H1 (cell line): ENCODE measurements at regions not wholly inside any gene's neighbourhood (a gene's known extent, or its start where the extent isn't known, plus 50 kb on each side); places are given as distances from the start of the nearest gene placed in this dataset.

ENCODE experiments used
- CBX8 ChIP-seq: fragments of 300-800, 300-1000 bp; sonication (generic); IDR thresholded peaks from 2 replicates; pipeline ENCODE4 v1.7.1; 2016; ENCODE audit warnings: low read depth, low read length, borderline replicate concordance
- CEBPB ChIP-seq: IDR thresholded peaks from 2 replicates; pipeline ENCODE4 v1.6.1; 2012; ENCODE audit warnings: low read depth, low read length
- CHD2 ChIP-seq: IDR thresholded peaks from 2 replicates; pipeline ENCODE4 v1.6.1; 2012; ENCODE audit warnings: low read length, improper control_type of control experiment
- CTBP2 ChIP-seq: IDR thresholded peaks from 2 replicates; pipeline ENCODE4 v1.7.0; 2011; ENCODE audit warnings: borderline replicate concordance, mild to moderate bottlenecking, moderate library complexity, mixed read lengths, low read length; ENCODE audit not compliant: insufficient read depth, insufficient read length
- FOSL1 ChIP-seq: IDR thresholded peaks from 2 replicates; pipeline ENCODE4 v1.6.1; 2011; ENCODE audit warnings: mild to moderate bottlenecking, low read depth, low read length, moderate library complexity; ENCODE audit not compliant: insufficient read depth
- KDM1A ChIP-seq: fragments of 200-600, 300-600 bp; sonication (generic); IDR thresholded peaks from 2 replicates; pipeline ENCODE4 v1.7.1; 2016; ENCODE audit warnings: mild to moderate bottlenecking, low read length, borderline replicate concordance
- POLR2AphosphoS5 ChIP-seq: IDR thresholded peaks from 2 replicates; pipeline ENCODE4 v1.6.1; 2011; ENCODE audit warnings: low read depth, low read length
- RFX5 ChIP-seq: IDR thresholded peaks from 2 replicates; pipeline ENCODE4 v1.6.1; 2011; ENCODE audit warnings: low read depth, low read length, improper control_type of control experiment, borderline replicate concordance
- SAP30 ChIP-seq: fragments of 300-600 bp; sonication (generic); IDR thresholded peaks from 2 replicates; pipeline ENCODE4 v1.7.1; 2012; ENCODE audit warnings: low read length, moderate library complexity, mild to moderate bottlenecking, inconsistent platforms; ENCODE audit not compliant: insufficient read depth, insufficient replicate concordance
- TF ChIP-seq, protein P1 (sequence below): fragments of 300-600 bp; sonication (generic); IDR thresholded peaks from 2 replicates; pipeline ENCODE4 v1.7.1; 2012; ENCODE audit warnings: low read length, moderate library complexity, mild to moderate bottlenecking, inconsistent platforms; ENCODE audit not compliant: insufficient replicate concordance
- TF ChIP-seq, protein P2 (sequence below): IDR thresholded peaks from 2 replicates; pipeline ENCODE4 v1.6.1; 2012; ENCODE audit warnings: inconsistent platforms

DNA sequence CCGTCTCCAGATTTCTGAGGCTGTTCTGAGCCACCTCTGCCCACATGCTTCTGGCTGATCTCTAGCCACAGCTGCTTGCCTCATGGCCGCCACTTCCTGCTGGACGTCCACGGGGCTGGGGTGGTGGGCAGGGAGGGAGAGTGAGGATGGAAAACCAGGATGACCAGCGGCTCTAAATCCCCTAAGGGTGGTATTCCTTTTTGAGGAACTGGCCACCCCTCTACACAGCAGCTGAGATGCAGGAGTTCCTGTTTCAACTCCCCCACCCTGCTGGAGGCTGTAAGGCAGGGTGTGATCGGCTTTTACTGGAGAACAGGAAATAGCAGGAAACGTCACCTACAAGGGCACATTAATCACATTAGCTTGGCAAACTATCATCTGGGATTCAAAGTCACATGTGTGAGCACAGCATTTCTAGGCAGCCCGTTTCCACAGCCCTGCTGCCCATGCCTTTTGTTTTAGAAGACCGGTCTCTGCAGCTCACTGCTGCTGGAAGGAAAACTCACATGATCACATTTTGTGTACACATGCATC lies 181.6 kb upstream of the ECI2 start (continued):
- TF ChIP-seq, protein P1, sequence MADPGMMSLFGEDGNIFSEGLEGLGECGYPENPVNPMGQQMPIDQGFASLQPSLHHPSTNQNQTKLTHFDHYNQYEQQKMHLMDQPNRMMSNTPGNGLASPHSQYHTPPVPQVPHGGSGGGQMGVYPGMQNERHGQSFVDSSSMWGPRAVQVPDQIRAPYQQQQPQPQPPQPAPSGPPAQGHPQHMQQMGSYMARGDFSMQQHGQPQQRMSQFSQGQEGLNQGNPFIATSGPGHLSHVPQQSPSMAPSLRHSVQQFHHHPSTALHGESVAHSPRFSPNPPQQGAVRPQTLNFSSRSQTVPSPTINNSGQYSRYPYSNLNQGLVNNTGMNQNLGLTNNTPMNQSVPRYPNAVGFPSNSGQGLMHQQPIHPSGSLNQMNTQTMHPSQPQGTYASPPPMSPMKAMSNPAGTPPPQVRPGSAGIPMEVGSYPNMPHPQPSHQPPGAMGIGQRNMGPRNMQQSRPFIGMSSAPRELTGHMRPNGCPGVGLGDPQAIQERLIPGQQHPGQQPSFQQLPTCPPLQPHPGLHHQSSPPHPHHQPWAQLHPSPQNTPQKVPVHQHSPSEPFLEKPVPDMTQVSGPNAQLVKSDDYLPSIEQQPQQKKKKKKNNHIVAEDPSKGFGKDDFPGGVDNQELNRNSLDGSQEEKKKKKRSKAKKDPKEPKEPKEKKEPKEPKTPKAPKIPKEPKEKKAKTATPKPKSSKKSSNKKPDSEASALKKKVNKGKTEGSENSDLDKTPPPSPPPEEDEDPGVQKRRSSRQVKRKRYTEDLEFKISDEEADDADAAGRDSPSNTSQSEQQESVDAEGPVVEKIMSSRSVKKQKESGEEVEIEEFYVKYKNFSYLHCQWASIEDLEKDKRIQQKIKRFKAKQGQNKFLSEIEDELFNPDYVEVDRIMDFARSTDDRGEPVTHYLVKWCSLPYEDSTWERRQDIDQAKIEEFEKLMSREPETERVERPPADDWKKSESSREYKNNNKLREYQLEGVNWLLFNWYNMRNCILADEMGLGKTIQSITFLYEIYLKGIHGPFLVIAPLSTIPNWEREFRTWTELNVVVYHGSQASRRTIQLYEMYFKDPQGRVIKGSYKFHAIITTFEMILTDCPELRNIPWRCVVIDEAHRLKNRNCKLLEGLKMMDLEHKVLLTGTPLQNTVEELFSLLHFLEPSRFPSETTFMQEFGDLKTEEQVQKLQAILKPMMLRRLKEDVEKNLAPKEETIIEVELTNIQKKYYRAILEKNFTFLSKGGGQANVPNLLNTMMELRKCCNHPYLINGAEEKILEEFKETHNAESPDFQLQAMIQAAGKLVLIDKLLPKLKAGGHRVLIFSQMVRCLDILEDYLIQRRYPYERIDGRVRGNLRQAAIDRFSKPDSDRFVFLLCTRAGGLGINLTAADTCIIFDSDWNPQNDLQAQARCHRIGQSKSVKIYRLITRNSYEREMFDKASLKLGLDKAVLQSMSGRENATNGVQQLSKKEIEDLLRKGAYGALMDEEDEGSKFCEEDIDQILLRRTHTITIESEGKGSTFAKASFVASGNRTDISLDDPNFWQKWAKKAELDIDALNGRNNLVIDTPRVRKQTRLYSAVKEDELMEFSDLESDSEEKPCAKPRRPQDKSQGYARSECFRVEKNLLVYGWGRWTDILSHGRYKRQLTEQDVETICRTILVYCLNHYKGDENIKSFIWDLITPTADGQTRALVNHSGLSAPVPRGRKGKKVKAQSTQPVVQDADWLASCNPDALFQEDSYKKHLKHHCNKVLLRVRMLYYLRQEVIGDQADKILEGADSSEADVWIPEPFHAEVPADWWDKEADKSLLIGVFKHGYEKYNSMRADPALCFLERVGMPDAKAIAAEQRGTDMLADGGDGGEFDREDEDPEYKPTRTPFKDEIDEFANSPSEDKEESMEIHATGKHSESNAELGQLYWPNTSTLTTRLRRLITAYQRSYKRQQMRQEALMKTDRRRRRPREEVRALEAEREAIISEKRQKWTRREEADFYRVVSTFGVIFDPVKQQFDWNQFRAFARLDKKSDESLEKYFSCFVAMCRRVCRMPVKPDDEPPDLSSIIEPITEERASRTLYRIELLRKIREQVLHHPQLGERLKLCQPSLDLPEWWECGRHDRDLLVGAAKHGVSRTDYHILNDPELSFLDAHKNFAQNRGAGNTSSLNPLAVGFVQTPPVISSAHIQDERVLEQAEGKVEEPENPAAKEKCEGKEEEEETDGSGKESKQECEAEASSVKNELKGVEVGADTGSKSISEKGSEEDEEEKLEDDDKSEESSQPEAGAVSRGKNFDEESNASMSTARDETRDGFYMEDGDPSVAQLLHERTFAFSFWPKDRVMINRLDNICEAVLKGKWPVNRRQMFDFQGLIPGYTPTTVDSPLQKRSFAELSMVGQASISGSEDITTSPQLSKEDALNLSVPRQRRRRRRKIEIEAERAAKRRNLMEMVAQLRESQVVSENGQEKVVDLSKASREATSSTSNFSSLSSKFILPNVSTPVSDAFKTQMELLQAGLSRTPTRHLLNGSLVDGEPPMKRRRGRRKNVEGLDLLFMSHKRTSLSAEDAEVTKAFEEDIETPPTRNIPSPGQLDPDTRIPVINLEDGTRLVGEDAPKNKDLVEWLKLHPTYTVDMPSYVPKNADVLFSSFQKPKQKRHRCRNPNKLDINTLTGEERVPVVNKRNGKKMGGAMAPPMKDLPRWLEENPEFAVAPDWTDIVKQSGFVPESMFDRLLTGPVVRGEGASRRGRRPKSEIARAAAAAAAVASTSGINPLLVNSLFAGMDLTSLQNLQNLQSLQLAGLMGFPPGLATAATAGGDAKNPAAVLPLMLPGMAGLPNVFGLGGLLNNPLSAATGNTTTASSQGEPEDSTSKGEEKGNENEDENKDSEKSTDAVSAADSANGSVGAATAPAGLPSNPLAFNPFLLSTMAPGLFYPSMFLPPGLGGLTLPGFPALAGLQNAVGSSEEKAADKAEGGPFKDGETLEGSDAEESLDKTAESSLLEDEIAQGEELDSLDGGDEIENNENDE, result no peak
- TF ChIP-seq FOSL1 (no peak), CEBPB (no peak), POLR2AphosphoS5 (no peak), CTBP2 (no peak), CHD2 (no peak), CBX8 (no peak), SAP30 (no peak), RFX5 (no peak), KDM1A (no peak)
- TF ChIP-seq, protein P2, sequence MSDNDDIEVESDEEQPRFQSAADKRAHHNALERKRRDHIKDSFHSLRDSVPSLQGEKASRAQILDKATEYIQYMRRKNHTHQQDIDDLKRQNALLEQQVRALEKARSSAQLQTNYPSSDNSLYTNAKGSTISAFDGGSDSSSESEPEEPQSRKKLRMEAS, result no peak
